Osteocyte (in vitro differentiated cells): ENCODE measurements at regions not wholly inside any gene's neighbourhood (a gene's known extent, or its start where the extent isn't known, plus 50 kb on each side); places are given as distances from the start of the nearest gene placed in this dataset.

Experiments
- DNase-seq: peaks from one replicate; pipeline ENCODE4 v3.0.0; 2021; ENCODE audit warnings: mixed read lengths; ENCODE audit not compliant: unreplicated experiment; ENCODE audit errors: extremely low spot score
- H3K27ac Mint-ChIP-seq: one replicate; pipeline ENCODE4 v1.8.0; 2021; ENCODE audit warnings: mild to moderate bottlenecking, mixed read lengths; ENCODE audit not compliant: unreplicated experiment
- H3K27me3 Mint-ChIP-seq: one replicate; pipeline ENCODE4 v1.8.0; 2021; ENCODE audit warnings: mixed read lengths; ENCODE audit not compliant: unreplicated experiment
- H3K36me3 Mint-ChIP-seq: one replicate; pipeline ENCODE4 v1.8.0; 2021; ENCODE audit warnings: mixed read lengths; ENCODE audit not compliant: unreplicated experiment
- H3K4me1 Mint-ChIP-seq: one replicate; pipeline ENCODE4 v1.8.0; 2021; ENCODE audit warnings: mixed read lengths; ENCODE audit not compliant: unreplicated experiment
- H3K4me3 Mint-ChIP-seq: one replicate; pipeline ENCODE4 v1.8.0; 2021; ENCODE audit warnings: mild to moderate bottlenecking, moderate library complexity, mixed read lengths; ENCODE audit not compliant: unreplicated experiment
- H3K9me3 Mint-ChIP-seq: one replicate; pipeline ENCODE4 v1.8.0; 2021; ENCODE audit warnings: mixed read lengths; ENCODE audit not compliant: unreplicated experiment
- CTCF ChIP-seq: fragments of 200-600 bp; sonication (generic); IDR thresholded peaks from 2 replicates; pipeline ENCODE4 v1.5.0; 2021; ENCODE audit warnings: antibody characterized with exemption, mild to moderate bottlenecking, moderate library complexity

- DNase-seq: no peak
- no peak overlapping the region for H3K27ac Mint-ChIP-seq
- H3K27me3 Mint-ChIP-seq: peaks cover 67% of the 10 kb centered on the region
- H3K36me3 Mint-ChIP-seq: no peaks in the 10 kb centered on the region
- TF ChIP-seq CTCF: no peak
- no peak overlapping the region for H3K4me3 Mint-ChIP-seq
- H3K4me1 Mint-ChIP-seq: no peaks in the 10 kb centered on the region
- H3K9me3 Mint-ChIP-seq: no peaks in the 10 kb centered on the region
Observed at GRCh38 chr5:29983528-29984155, 1209.8 kb upstream of the CDH6 start.

GRCh38 chr5:29982457-29982856 is 1211.0 kb upstream of the CDH6 start:
- TF ChIP-seq CTCF: no peak
- H3K27ac Mint-ChIP-seq: no peak overlapping the region
- H3K4me1 Mint-ChIP-seq: no peaks in the 10 kb centered on the region
- peaks cover 66% of the 10 kb centered on the region for H3K27me3 Mint-ChIP-seq
- no peaks in the 10 kb centered on the region for H3K36me3 Mint-ChIP-seq
- no peaks in the 10 kb centered on the region for H3K9me3 Mint-ChIP-seq
- H3K4me3 Mint-ChIP-seq: no peak overlapping the region
- DNase-seq: no peak

DNA sequence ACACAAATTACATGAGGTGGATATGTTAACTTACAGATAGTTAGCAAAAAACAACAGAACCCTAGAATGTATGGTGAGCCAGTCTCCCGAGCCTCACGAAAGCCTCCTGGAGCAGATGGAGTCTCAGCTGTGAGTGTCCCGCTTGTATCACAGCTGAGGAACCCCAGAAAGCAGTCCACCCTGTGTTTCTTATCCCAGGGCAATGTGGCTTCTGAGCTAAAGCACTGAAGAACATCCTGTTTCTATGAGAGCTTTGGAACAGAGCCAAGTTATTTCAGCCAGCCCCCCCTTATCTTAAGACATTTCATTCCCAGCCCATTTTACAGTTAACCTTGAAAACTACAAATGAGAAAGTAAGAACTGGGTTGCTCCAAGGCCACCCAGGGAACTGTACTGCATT is 1220.9 kb upstream of the CDH6 start:
- H3K27ac Mint-ChIP-seq: no peak overlapping the region
- H3K4me1 Mint-ChIP-seq: no peaks in the 10 kb centered on the region
- H3K27me3 Mint-ChIP-seq: peaks cover 66% of the 10 kb centered on the region
- H3K4me3 Mint-ChIP-seq: no peak overlapping the region
- no peak for TF ChIP-seq CTCF
- H3K9me3 Mint-ChIP-seq: no peaks in the 10 kb centered on the region
- no peak for DNase-seq
- no peaks in the 10 kb centered on the region for H3K36me3 Mint-ChIP-seq

- H3K4me3 Mint-ChIP-seq: no peak overlapping the region
- no peak overlapping the region for H3K27ac Mint-ChIP-seq
- no peak for DNase-seq
- H3K9me3 Mint-ChIP-seq: no peaks in the 10 kb centered on the region
- H3K27me3 Mint-ChIP-seq: peaks cover 45% of the 10 kb centered on the region
- no peaks in the 10 kb centered on the region for H3K4me1 Mint-ChIP-seq
- no peak for TF ChIP-seq CTCF
- H3K36me3 Mint-ChIP-seq: no peaks in the 10 kb centered on the region
Observed at GRCh38 chr5:29963956-29964355, 1229.5 kb upstream of the CDH6 start.

- no peak for DNase-seq
- Mint-ChIP-seq H3K4me3 (no peak overlapping the region), H3K27me3 (peaks cover 35% of the 10 kb centered on the region), H3K9me3 (no peaks in the 10 kb centered on the region), H3K27ac (no peak overlapping the region), H3K4me1 (no peaks in the 10 kb centered on the region), H3K36me3 (no peaks in the 10 kb centered on the region)
- no peak for TF ChIP-seq CTCF
Observed at GRCh38 chr5:29960323-29960722, 1233.2 kb upstream of the CDH6 start.
